GM12892 (cell line): ENCODE measurements at regions not wholly inside any gene's neighbourhood (a gene's known extent, or its start where the extent isn't known, plus 50 kb on each side); places are given as distances from the start of the nearest gene placed in this dataset.

Source experiments
- POLR2A ChIP-seq: IDR thresholded peaks from 2 replicates; pipeline ENCODE4 v1.6.1; 2011; ENCODE audit warnings: low read depth, low read length, control low read depth
- POLR2AphosphoS5 ChIP-seq: IDR thresholded peaks from 2 replicates; pipeline ENCODE4 v1.6.1; 2011; ENCODE audit warnings: low read depth, low read length, control low read depth

GRCh38 chr2:125643585-125643984 lies 1012.4 kb upstream of the GYPC start:
- no peak for TF ChIP-seq POLR2AphosphoS5
- no peak; the same call in 1 of the 2 replicates for TF ChIP-seq POLR2A
